HL-60 (cell line): ENCODE measurements at regions not wholly inside any gene's neighbourhood (a gene's known extent, or its start where the extent isn't known, plus 50 kb on each side); places are given as distances from the start of the nearest gene placed in this dataset.

ENCODE experiments used
- DNase-seq, 2 experiments: peaks; one replicate each; pipeline ENCODE4 v3.0.0-alpha.2; 2010 to 2020; ENCODE audit warnings: low read depth in 1 of 2, low spot score in 1 of 2
- H3K27ac ChIP-seq: fragments of 250-450 bp; sonication (Bioruptor Pico); replicated peaks from 2 replicates; pipeline ENCODE4 v1.5.1; 2020; ENCODE audit warnings: mild to moderate bottlenecking, moderate library complexity
- H3K27me3 ChIP-seq: fragments of 250-450 bp; sonication (Bioruptor Pico); 2 replicates; pipeline ENCODE4 v1.5.1; 2021; ENCODE audit warnings: mild to moderate bottlenecking, moderate library complexity; ENCODE audit not compliant: insufficient read depth, poor library complexity, severe bottlenecking
- H3K4me3 ChIP-seq: replicated peaks from 2 replicates; pipeline ENCODE4 v1.5.1; 2011; ENCODE audit warnings: mild to moderate bottlenecking, control low read depth, low read length; ENCODE audit not compliant: insufficient read depth
- GABPA ChIP-seq: IDR thresholded peaks from 2 replicates; pipeline ENCODE4 v1.6.1; 2012; ENCODE audit warnings: low read depth
- POLR2AphosphoS5 ChIP-seq: IDR thresholded peaks from 2 replicates; pipeline ENCODE4 v1.6.1; 2012; ENCODE audit warnings: low read depth
- SPI1 ChIP-seq: IDR thresholded peaks from 2 replicates; pipeline ENCODE4 v1.6.1; 2012; ENCODE audit warnings: low read depth, mild to moderate bottlenecking, borderline replicate concordance
- TF ChIP-seq, protein P1 (sequence below): IDR thresholded peaks from one replicate; pipeline ENCODE4 v1.5.1; 2011; ENCODE audit warnings: low read length, control low read depth, inconsistent platforms; ENCODE audit not compliant: insufficient read depth
- TF ChIP-seq, protein P2 (sequence below): IDR thresholded peaks from 2 replicates; pipeline ENCODE4 v1.6.1; 2012; ENCODE audit warnings: low read depth; ENCODE audit not compliant: insufficient replicate concordance

DNA sequence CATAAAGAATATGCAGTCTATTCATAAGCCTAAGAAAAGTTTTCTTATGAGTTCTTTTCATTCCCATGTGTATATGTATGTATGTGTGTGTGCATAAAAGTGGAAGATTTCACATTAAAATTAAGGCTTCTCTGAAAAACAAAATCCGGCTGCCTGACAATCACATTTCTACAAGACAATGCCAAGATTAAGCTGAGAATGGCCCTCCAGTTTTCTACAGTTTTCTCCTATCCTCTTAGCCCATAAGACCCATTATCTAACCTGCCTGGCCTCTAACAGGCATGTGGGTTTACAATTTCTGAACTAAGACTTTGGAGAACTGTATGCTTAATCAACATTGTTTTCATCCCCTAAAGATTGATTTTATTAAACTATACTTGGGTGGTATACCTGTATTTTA is 446.0 kb upstream of the SEMA3A start:
- DNase-seq, result no peak
- no peak overlapping the region for H3K4me3 ChIP-seq
- TF ChIP-seq POLR2AphosphoS5 (no peak), SPI1 (no peak), GABPA (no peak)
- TF ChIP-seq, protein P1, sequence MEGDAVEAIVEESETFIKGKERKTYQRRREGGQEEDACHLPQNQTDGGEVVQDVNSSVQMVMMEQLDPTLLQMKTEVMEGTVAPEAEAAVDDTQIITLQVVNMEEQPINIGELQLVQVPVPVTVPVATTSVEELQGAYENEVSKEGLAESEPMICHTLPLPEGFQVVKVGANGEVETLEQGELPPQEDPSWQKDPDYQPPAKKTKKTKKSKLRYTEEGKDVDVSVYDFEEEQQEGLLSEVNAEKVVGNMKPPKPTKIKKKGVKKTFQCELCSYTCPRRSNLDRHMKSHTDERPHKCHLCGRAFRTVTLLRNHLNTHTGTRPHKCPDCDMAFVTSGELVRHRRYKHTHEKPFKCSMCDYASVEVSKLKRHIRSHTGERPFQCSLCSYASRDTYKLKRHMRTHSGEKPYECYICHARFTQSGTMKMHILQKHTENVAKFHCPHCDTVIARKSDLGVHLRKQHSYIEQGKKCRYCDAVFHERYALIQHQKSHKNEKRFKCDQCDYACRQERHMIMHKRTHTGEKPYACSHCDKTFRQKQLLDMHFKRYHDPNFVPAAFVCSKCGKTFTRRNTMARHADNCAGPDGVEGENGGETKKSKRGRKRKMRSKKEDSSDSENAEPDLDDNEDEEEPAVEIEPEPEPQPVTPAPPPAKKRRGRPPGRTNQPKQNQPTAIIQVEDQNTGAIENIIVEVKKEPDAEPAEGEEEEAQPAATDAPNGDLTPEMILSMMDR, result no peak
- TF ChIP-seq, protein P2, sequence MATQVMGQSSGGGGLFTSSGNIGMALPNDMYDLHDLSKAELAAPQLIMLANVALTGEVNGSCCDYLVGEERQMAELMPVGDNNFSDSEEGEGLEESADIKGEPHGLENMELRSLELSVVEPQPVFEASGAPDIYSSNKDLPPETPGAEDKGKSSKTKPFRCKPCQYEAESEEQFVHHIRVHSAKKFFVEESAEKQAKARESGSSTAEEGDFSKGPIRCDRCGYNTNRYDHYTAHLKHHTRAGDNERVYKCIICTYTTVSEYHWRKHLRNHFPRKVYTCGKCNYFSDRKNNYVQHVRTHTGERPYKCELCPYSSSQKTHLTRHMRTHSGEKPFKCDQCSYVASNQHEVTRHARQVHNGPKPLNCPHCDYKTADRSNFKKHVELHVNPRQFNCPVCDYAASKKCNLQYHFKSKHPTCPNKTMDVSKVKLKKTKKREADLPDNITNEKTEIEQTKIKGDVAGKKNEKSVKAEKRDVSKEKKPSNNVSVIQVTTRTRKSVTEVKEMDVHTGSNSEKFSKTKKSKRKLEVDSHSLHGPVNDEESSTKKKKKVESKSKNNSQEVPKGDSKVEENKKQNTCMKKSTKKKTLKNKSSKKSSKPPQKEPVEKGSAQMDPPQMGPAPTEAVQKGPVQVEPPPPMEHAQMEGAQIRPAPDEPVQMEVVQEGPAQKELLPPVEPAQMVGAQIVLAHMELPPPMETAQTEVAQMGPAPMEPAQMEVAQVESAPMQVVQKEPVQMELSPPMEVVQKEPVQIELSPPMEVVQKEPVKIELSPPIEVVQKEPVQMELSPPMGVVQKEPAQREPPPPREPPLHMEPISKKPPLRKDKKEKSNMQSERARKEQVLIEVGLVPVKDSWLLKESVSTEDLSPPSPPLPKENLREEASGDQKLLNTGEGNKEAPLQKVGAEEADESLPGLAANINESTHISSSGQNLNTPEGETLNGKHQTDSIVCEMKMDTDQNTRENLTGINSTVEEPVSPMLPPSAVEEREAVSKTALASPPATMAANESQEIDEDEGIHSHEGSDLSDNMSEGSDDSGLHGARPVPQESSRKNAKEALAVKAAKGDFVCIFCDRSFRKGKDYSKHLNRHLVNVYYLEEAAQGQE, result no peak

DNA sequence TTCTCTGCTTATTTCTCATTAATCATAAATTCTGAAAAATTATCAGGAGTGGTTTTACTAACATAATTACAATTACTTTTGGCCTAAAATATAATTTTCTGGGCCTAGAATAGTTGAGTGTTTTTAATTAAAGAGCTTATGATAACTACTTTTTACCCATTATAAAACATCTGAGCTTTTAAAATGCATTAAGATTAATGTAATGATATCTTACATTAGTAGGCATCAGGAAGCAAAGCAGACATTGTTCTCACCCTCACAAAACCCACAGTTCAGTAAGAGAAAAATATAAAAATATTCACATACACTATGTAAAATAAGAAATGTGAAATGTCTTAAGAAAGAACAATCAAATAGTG is 443.7 kb upstream of the SEMA3A start:
- no peak for DNase-seq
- H3K27ac ChIP-seq, result no peak overlapping the region
- no peak overlapping the region for H3K4me3 ChIP-seq
- TF ChIP-seq SPI1, result no peak
- no peak for TF ChIP-seq POLR2AphosphoS5
- no peak for TF ChIP-seq GABPA
- TF ChIP-seq, protein P2, result no peak
- TF ChIP-seq, protein P1, result no peak
- no peaks in the 10 kb centered on the region for H3K27me3 ChIP-seq

More for the DNA sequence above, 446.0 kb upstream of the SEMA3A start:
- no peaks in the 10 kb centered on the region for H3K27me3 ChIP-seq
- H3K27ac ChIP-seq, result no peak overlapping the region

DNA sequence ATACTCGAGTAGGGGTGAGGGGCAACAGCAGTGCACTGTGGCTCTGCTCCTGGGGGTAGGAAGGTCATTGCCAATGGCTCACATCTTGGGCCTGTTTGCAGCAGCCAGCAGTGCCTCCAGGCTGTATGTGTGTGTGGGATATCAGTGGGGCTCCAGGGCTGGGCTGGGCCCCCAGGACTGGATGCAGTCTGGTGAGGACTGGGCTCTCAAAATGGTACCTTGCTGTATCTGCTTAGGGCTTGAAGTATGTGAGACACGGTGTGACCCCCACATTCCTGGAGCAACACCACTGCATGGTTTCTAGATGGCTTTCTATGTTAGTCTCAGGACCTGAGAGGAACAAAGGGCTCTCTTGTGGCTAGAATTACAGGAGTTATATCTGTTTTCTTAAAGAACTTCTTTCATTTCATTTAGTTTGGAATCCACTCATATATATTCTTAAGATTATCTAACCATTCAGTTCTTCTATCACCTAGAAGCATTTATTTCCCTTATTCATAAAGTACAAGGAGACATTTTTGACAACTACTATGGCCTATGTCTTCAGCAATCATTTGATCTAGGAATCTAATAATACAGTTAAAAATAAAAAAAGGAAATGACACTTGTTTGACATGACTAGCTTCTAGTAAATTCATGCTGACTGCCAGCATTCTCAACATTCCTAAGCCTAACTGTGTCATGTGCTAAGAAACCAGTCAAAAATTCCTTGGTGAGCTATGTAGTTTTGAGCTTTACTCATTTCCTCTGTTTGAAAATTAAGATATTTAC is 443.2 kb upstream of the SEMA3A start:
- no peak for DNase-seq
- no peak for TF ChIP-seq POLR2AphosphoS5
- TF ChIP-seq GABPA, result no peak
- TF ChIP-seq, protein P1, result no peak
- TF ChIP-seq, protein P2, result no peak
- TF ChIP-seq SPI1, result no peak
- Histone ChIP-seq H3K27me3 (no peaks in the 10 kb centered on the region), H3K27ac (no peak overlapping the region), H3K4me3 (no peak overlapping the region)
